ENCODE measurements at regions not wholly inside any gene's neighbourhood (a gene's known extent, or its start where the extent isn't known, plus 50 kb on each side); places are given as distances from the start of the nearest gene placed in this dataset.

GRCh38 chr2:59889305-59889704 is 664.1 kb downstream of the BCL11A start:
- Histone ChIP-seq H3K9me3 (ENCODE audit: insufficient read depth, low read length) (no peaks in the 10 kb centered on the region), H3K27me3 (ENCODE audit: insufficient read depth, insufficient read length) (no peaks in the 10 kb centered on the region), H3K36me3 (ENCODE audit: insufficient read depth, insufficient read length, low read length) (no peaks in the 10 kb centered on the region), H3K9ac (ENCODE audit: insufficient read length, low read depth) (no peak overlapping the region), H3K4me1 (ENCODE audit: insufficient read depth, insufficient read length) (no peaks in the 10 kb centered on the region), H3K4me3 (ENCODE audit: insufficient read length, low read depth) (no peak overlapping the region)
- TF ChIP-seq YY1 (IDR thresholded peaks at IDR 0.05; ENCODE audit: insufficient read depth, insufficient read length), result no peak
- no peak for TF ChIP-seq ZNF274 (IDR thresholded peaks at IDR 0.05; ENCODE audit: low read depth, low read length)
- no peak for TF ChIP-seq SUZ12 (IDR thresholded peaks at IDR 0.05; ENCODE audit: extremely low read depth, insufficient read depth, insufficient read length)
- DNase-seq (ENCODE audit: low read depth, low spot score), result no peak

GRCh38 chr2:59888706-59889105 is 664.7 kb downstream of the BCL11A start:
- DNase-seq (ENCODE audit: low read depth, low spot score), result no peak
- H3K4me1 ChIP-seq (ENCODE audit: insufficient read depth, insufficient read length), result no peaks in the 10 kb centered on the region
- H3K36me3 ChIP-seq (ENCODE audit: insufficient read depth, insufficient read length, low read length), result no peaks in the 10 kb centered on the region
- H3K27me3 ChIP-seq (ENCODE audit: insufficient read depth, insufficient read length), result no peaks in the 10 kb centered on the region
- H3K4me3 ChIP-seq (ENCODE audit: insufficient read length, low read depth), result no peak overlapping the region
- H3K9me3 ChIP-seq (ENCODE audit: insufficient read depth, low read length), result no peaks in the 10 kb centered on the region
- TF ChIP-seq SUZ12 (IDR thresholded peaks at IDR 0.05; ENCODE audit: extremely low read depth, insufficient read depth, insufficient read length) (no peak), ZNF274 (IDR thresholded peaks at IDR 0.05; ENCODE audit: low read depth, low read length) (no peak), YY1 (IDR thresholded peaks at IDR 0.05; ENCODE audit: insufficient read depth, insufficient read length) (no peak)
- no peak overlapping the region for H3K9ac ChIP-seq (ENCODE audit: insufficient read length, low read depth)

- TF ChIP-seq SUZ12 (IDR thresholded peaks at IDR 0.05; ENCODE audit: extremely low read depth, insufficient read depth, insufficient read length) (no peak), ZNF274 (IDR thresholded peaks at IDR 0.05; ENCODE audit: low read depth, low read length) (no peak)
- Histone ChIP-seq H3K4me3 (ENCODE audit: insufficient read length, low read depth) (no peak overlapping the region), H3K4me1 (ENCODE audit: insufficient read depth, insufficient read length) (no peaks in the 10 kb centered on the region), H3K27me3 (ENCODE audit: insufficient read depth, insufficient read length) (no peaks in the 10 kb centered on the region), H3K9me3 (ENCODE audit: insufficient read depth, low read length) (no peaks in the 10 kb centered on the region), H3K36me3 (ENCODE audit: insufficient read depth, insufficient read length, low read length) (no peaks in the 10 kb centered on the region), H3K9ac (ENCODE audit: insufficient read length, low read depth) (no peak overlapping the region)
- DNase-seq (ENCODE audit: low read depth, low spot score), result peak; percentile 43
Measured at GRCh38 chr2:59888015-59888414, 665.4 kb downstream of the BCL11A start.

- no peak overlapping the region for H3K4me3 ChIP-seq (ENCODE audit: insufficient read length, low read depth)
- no peak overlapping the region for H3K9ac ChIP-seq (ENCODE audit: insufficient read length, low read depth)
- TF ChIP-seq ZNF274 (IDR thresholded peaks at IDR 0.05; ENCODE audit: low read depth, low read length) (no peak), YY1 (IDR thresholded peaks at IDR 0.05; ENCODE audit: insufficient read depth, insufficient read length) (no peak), SUZ12 (IDR thresholded peaks at IDR 0.05; ENCODE audit: extremely low read depth, insufficient read depth, insufficient read length) (no peak)
- no peaks in the 10 kb centered on the region for H3K9me3 ChIP-seq (ENCODE audit: insufficient read depth, low read length)
- H3K4me1 ChIP-seq (ENCODE audit: insufficient read depth, insufficient read length), result no peaks in the 10 kb centered on the region
- H3K36me3 ChIP-seq (ENCODE audit: insufficient read depth, insufficient read length, low read length), result no peaks in the 10 kb centered on the region
- no peak for DNase-seq (ENCODE audit: low read depth, low spot score)
- H3K27me3 ChIP-seq (ENCODE audit: insufficient read depth, insufficient read length), result no peaks in the 10 kb centered on the region
Measured at GRCh38 chr2:59887366-59887765, 666.1 kb downstream of the BCL11A start.

GRCh38 chr2:59886759-59887158 is 666.7 kb downstream of the BCL11A start:
- H3K36me3 ChIP-seq (ENCODE audit: insufficient read depth, insufficient read length, low read length), result no peaks in the 10 kb centered on the region
- DNase-seq (ENCODE audit: low read depth, low spot score), result no peak
- no peaks in the 10 kb centered on the region for H3K27me3 ChIP-seq (ENCODE audit: insufficient read depth, insufficient read length)
- TF ChIP-seq YY1 (IDR thresholded peaks at IDR 0.05; ENCODE audit: insufficient read depth, insufficient read length) (no peak), ZNF274 (IDR thresholded peaks at IDR 0.05; ENCODE audit: low read depth, low read length) (no peak), SUZ12 (IDR thresholded peaks at IDR 0.05; ENCODE audit: extremely low read depth, insufficient read depth, insufficient read length) (no peak)
- H3K9ac ChIP-seq (ENCODE audit: insufficient read length, low read depth), result no peak overlapping the region
- H3K4me3 ChIP-seq (ENCODE audit: insufficient read length, low read depth), result no peak overlapping the region
- no peaks in the 10 kb centered on the region for H3K4me1 ChIP-seq (ENCODE audit: insufficient read depth, insufficient read length)
- H3K9me3 ChIP-seq (ENCODE audit: insufficient read depth, low read length), result no peaks in the 10 kb centered on the region

- peak; percentile 8 for DNase-seq (ENCODE audit: low read depth, low spot score)
- Histone ChIP-seq H3K9me3 (ENCODE audit: insufficient read depth, low read length) (no peaks in the 10 kb centered on the region), H3K36me3 (ENCODE audit: insufficient read depth, insufficient read length, low read length) (no peaks in the 10 kb centered on the region), H3K4me1 (ENCODE audit: insufficient read depth, insufficient read length) (no peaks in the 10 kb centered on the region), H3K9ac (ENCODE audit: insufficient read length, low read depth) (no peak overlapping the region), H3K27me3 (ENCODE audit: insufficient read depth, insufficient read length) (no peaks in the 10 kb centered on the region), H3K4me3 (ENCODE audit: insufficient read length, low read depth) (no peak overlapping the region)
- TF ChIP-seq ZNF274 (IDR thresholded peaks at IDR 0.05; ENCODE audit: low read depth, low read length) (no peak), SUZ12 (IDR thresholded peaks at IDR 0.05; ENCODE audit: extremely low read depth, insufficient read depth, insufficient read length) (no peak), YY1 (IDR thresholded peaks at IDR 0.05; ENCODE audit: insufficient read depth, insufficient read length) (no peak)
Measured at GRCh38 chr2:59885541-59885940, 667.9 kb downstream of the BCL11A start.

GRCh38 chr2:59884166-59884565 is 669.3 kb downstream of the BCL11A start:
- no peaks in the 10 kb centered on the region for H3K4me1 ChIP-seq (ENCODE audit: insufficient read depth, insufficient read length)
- no peaks in the 10 kb centered on the region for H3K27me3 ChIP-seq (ENCODE audit: insufficient read depth, insufficient read length)
- H3K9me3 ChIP-seq (ENCODE audit: insufficient read depth, low read length), result no peaks in the 10 kb centered on the region
- no peak for TF ChIP-seq YY1 (IDR thresholded peaks at IDR 0.05; ENCODE audit: insufficient read depth, insufficient read length)
- no peak for TF ChIP-seq SUZ12 (IDR thresholded peaks at IDR 0.05; ENCODE audit: extremely low read depth, insufficient read depth, insufficient read length)
- TF ChIP-seq ZNF274 (IDR thresholded peaks at IDR 0.05; ENCODE audit: low read depth, low read length), result no peak
- no peaks in the 10 kb centered on the region for H3K36me3 ChIP-seq (ENCODE audit: insufficient read depth, insufficient read length, low read length)
- H3K4me3 ChIP-seq (ENCODE audit: insufficient read length, low read depth), result no peak overlapping the region
- no peak overlapping the region for H3K9ac ChIP-seq (ENCODE audit: insufficient read length, low read depth)
- no peak for DNase-seq (ENCODE audit: low read depth, low spot score)

GRCh38 chr2:59882822-59883221 is 670.6 kb downstream of the BCL11A start:
- H3K4me3 ChIP-seq (ENCODE audit: insufficient read length, low read depth), result no peak overlapping the region
- no peaks in the 10 kb centered on the region for H3K4me1 ChIP-seq (ENCODE audit: insufficient read depth, insufficient read length)
- no peaks in the 10 kb centered on the region for H3K36me3 ChIP-seq (ENCODE audit: insufficient read depth, insufficient read length, low read length)
- H3K9me3 ChIP-seq (ENCODE audit: insufficient read depth, low read length), result no peaks in the 10 kb centered on the region
- no peak overlapping the region for H3K9ac ChIP-seq (ENCODE audit: insufficient read length, low read depth)
- DNase-seq (ENCODE audit: low read depth, low spot score), result no peak
- no peak for TF ChIP-seq YY1 (IDR thresholded peaks at IDR 0.05; ENCODE audit: insufficient read depth, insufficient read length)
- TF ChIP-seq ZNF274 (IDR thresholded peaks at IDR 0.05; ENCODE audit: low read depth, low read length), result no peak
- TF ChIP-seq SUZ12 (IDR thresholded peaks at IDR 0.05; ENCODE audit: extremely low read depth, insufficient read depth, insufficient read length), result no peak
- H3K27me3 ChIP-seq (ENCODE audit: insufficient read depth, insufficient read length), result no peaks in the 10 kb centered on the region
